NT2/D1 (cell line): ENCODE measurements at regions not wholly inside any gene's neighbourhood (a gene's known extent, or its start where the extent isn't known, plus 50 kb on each side); places are given as distances from the start of the nearest gene placed in this dataset.

Experiments used
- SUZ12 ChIP-seq: IDR thresholded peaks from 2 replicates; pipeline ENCODE4 v1.6.1; 2011; ENCODE audit not compliant: insufficient read length, insufficient read depth; ENCODE audit errors: extremely low read depth
- ZNF274 ChIP-seq: IDR thresholded peaks from 2 replicates; pipeline ENCODE4 v1.6.1; 2011; ENCODE audit warnings: mild to moderate bottlenecking, low read depth, low read length

DNA sequence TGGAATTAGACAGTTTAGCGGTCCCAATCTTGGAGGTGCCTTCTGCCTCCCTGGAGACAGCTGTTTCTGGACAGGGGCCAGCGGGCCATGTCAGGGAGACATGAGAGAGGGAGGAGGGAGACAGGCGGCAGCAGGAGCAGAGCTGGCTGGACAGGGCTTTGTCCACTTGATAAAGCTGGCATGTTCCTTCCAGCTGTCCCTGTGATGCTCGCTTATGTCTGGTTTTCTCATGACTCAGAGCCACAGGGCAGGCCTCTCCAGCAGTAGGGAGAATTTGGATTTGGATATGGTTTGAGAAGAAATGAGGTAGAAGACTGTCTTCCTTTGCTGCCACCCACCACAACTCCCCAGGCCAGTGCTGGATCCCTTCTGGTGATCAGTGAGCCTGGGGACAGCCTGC is 51.7 kb upstream of the SORCS3 start:
- TF ChIP-seq ZNF274 (no peak), SUZ12 (no peak)
